ENCODE measurements at regions not wholly inside any gene's neighbourhood (a gene's known extent, or its start where the extent isn't known, plus 50 kb on each side); places are given as distances from the start of the nearest gene placed in this dataset.
"Not testable (repeated sequence)": the region's sequence is repeated elsewhere in the genome, so short reads cannot be mapped to it uniquely, and the experiment has no call there.

DNA sequence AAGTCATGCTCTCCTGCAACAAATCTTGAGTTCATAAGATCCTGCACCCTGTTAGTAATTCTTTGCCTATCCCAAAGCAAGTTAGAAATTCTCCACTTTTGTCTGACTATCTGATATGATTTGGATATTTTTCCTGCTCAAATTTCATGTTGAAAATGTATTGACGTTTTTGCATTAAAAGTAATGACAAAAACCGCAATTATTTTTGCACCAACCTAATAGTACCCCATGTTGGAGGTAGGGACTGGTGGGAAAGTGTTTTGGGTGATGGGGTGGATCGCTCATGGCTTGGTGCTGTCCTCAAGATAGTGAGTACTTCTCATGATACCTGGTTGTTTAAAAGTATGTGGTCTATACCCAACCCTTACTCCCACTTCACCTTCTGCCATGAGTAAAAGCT lies 713.4 kb downstream of the CDH18 start:
- no peak for DNase-seq

DNA sequence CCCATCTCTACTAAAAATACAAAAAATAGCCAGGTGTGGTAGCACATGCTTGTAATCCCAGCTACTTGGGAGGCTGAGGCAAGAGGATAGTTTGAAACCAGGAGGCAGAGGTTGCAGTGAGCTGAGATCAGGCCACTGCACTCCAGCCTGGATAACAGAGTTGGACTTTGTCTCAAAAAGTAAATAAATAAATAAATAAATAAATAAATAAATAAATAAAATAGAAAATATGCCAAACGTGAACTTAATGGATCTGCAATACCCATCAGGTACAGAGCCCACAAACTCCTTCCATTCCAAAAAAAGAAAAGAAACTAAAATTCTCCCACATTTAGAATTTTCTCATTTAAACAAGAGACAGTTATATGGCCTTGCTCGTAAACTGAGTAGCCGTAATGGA lies 702.7 kb downstream of the CDH18 start:
- no peak for DNase-seq

DNA sequence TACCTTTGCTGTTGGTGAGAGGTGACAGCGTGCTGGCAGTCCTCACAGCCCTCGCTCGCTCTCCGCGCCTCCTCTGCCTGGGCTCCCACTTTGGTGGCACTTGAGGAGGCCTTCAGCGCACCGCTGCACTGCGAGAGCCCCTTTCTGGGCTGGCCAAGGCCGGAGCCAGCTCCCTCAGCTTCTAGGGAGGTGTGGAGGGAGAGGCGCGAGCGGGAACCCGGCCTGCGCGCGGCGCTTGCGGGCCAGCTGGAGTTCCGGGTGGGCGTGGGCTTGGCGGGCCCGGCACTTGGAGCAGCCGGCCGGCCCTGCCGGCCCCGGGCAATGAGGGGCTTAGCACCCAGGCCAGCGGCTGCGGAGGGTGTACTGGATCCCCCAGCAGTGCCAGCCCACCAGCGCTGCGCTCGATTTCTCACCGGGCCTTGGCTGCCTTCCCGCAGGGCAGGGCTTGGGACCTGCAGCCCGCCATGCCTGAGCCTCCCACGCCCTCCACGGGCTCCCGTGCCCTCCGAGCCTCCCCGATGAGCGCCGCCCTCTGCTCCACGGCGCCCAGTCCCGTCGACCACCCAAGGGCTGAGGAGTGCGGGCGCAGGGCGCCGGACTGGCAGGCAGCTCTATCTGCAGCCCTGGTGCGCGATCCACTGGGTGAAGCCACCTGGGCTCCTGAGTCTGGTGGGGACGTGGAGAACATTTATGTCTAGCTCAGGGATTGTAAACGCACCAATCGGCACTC lies 700.3 kb downstream of the CDH18 start:
- not testable (repeated sequence) for DNase-seq

DNA sequence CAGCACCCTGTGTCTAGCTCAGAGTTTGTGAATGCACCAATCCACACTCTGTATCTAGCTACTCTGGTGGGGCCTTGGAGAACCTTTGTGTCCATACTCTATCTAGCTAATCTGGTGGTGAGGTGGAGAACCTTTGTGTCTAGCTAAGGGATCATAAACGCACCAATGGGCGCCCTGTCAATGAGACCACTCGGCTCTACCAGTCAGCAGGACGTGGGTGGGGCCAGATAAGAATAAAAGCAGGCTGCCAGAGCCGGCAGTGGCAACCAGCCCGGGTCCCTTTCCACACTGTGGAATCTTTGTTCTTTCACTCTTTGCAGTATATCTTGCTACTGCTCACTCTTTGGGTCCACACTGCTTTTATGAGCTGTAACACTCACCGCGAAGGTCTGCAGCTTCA lies 699.7 kb downstream of the CDH18 start:
- DNase-seq = not testable (repeated sequence)

DNA sequence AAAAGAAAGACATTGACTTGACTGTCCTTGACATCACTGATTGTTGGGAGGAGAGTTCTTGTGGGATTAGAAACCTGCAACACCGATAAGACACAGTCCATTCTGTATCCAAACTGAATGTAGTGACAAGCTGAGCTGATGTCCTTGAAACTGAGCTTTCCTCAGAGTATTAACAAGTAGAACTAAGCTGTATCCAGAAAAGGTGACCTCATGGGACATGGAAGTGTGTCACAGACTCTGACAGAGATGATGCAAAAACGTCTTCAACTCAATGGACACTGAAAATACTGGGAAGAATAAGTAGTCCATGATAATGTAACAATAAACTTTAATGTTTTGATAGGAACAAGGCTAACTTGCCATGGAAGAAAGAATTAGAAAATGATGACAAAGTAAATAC lies 690.1 kb downstream of the CDH18 start:
- DNase-seq = no peak

DNA sequence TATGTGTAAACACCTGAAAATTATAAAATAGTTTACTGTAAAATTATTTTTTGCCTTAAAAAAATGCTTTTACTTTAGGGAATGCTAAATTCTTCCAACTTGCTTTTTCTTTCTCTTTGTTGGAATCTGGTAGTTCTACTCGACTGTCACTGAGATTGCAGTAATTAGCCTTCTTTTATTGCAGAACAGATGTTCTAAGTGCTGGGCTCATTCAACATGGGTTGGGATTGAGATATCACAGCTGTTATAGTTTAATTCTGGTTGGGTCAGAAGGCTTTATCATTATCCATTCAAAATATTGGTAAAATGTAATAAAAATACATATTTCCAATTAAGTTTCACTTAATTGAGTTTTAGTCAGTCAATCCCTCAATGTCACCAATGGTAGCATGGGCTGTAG lies 686.7 kb downstream of the CDH18 start:
- no peak for DNase-seq

DNA sequence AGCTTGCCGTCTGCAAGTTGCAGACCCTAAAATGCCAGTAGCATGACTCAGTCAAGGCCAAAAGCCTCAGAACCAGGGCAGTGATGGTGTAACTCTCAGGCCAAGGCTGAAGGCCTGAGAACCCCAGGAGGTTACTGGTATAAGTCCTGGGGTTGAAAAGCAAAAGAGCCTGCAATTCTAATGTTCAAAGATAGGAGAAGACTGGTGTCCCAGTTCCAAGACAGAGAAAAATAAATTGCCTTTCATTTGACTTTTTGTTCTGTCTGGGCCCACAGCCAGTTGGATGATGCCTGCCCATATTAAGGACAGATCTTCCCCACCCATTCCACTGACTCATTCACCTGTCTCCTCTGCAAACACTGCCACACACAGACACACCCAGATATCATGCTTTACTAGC lies 673.2 kb downstream of the CDH18 start:
- no peak for DNase-seq

DNA sequence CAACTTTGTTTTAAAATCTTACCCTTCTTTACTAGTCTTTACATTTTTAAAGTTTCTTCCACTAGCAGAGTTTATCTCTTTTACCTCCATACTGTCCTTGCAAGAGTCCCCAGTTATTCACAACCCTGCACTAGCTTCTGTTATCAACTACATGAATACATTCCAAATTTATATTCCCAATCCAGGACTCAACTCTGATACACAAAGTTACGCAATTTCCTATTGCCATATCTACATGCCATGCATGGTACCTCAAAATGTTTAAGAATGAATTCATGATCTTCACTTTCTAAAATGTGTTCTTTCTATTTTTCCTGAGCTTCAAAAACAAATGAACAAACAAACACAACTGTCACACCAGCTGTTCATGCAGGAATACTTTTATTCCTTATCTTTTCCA lies 668.7 kb downstream of the CDH18 start:
- DNase-seq = no peak

DNA sequence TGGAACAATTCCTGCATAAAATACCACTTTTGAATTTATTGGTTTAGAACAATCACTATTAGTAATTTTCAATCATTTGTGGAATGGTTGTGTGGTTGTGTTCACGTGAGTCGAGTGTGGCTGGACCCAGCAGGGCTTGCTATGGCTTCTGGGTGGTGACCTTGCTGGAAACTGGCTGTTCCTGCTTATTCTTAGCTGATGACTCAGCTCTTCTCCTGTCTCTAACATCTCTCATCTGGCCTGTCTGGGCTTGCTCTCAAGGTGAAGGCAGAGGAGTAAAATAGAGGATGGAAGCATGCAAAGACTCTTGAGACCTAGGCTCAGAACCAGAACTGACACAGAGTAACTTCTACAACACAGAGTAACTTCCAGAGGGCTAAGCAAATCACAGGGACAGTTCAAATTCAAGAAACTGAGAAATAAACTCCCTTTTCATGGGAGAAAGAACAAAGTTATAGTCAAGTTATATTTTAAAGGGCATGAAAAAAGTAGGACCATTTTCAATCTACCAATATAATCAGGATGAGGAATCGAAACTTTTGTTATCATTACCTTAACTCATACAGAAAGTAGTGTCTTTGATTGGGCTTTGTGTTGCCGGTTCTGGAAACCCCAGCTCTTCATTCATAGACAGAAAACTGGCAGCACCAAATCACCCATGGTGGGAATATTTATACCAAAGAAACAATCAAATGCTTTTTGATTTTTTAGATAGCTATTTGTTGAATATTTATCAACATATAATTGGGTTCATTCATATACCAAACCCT lies 665.1 kb downstream of the CDH18 start:
- no peak for DNase-seq

DNA sequence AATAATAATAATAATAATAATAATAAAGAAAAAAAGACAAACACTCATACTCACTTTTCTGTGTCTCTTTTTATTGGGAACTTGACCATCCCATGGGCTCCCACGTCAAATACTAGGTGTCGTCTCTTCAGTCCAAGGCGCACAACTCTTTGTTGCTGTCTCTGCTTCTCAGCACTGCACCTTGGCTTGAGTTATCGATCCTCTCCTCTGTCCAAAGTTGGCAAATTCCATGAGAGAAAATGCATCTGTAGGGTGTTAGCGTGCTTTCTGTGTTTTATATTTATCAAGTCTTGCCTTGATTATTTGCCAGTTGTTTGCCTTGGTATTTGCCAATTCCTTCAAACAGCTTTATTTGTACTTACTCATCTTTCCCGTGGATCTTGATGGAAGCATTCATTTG lies 653.7 kb downstream of the CDH18 start:
- DNase-seq = no peak

DNA sequence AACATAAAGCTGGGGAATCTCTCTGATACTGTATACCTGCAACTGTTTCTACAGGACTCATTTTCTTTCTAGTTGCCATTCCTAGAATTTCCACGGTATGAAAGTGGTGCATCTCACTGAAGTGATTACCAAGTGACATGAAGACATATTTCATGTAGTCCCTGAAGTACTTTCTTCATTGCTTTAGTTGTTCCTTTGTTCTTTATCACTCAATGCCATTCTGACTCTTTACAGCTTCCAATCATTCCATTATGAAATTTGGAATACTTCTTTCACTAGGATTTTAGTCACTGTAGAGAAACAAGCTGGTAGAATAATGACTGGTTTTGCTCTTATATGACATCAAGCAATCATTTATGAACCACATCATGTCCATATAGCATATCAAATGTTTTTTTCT lies 645.1 kb downstream of the CDH18 start:
- no peak for DNase-seq

DNA sequence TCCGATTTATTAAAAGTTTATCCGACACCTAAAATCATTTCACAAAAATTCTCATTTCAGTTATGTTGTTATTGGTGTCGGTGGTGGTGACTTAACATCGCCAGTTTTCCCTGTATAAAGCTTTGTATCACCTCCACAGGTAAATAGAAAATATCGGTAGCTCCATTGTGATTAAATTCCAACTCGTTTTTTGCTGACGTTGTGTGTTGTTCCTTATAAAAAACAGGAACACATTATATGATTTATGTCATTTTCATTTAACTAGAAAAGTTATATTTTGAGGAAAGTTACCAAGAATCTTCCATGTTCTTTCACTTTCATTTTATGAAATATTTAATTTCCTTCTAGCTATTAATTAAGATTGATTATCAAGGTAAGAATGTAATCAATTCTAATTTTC lies 635.9 kb downstream of the CDH18 start:
- DNase-seq = no peak

DNA sequence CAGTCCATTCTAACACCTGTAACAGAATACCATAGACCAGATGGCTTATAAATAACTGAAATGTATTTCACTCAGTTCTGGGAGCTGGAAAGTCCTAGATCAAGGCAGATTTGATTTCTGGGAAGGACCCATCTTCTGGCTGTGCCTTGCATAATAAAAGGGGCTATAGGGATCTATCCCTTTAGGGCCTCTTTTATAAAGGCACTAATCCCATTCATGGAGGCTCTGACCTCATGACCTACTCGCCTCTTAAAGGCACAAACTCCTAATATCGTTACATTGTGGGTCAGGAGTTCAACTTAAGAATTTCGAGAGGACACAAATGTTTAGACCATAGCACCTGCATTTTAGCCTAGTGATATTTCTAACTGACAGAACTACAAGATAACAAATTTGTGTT lies 619.0 kb downstream of the CDH18 start:
- DNase-seq = no peak

DNA sequence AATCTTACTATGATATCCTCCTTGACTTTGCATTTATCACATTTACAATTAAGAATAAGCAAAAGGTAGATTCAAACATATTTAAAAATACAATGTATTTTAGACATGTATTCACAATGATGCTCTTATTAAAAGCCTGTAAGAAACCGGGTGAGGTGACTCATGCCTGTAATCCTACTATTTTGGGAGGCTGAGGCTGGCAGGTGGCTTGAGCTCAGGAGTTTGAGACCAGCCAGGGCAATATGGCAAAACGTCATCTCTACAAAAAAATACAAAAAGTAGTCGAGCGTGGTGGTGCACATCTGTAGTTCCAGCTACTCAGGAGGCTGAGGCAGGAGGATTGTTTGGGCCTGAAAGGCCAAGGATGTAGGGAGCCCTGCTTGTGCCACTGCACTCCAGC lies 618.4 kb downstream of the CDH18 start:
- DNase-seq = no peak

DNA sequence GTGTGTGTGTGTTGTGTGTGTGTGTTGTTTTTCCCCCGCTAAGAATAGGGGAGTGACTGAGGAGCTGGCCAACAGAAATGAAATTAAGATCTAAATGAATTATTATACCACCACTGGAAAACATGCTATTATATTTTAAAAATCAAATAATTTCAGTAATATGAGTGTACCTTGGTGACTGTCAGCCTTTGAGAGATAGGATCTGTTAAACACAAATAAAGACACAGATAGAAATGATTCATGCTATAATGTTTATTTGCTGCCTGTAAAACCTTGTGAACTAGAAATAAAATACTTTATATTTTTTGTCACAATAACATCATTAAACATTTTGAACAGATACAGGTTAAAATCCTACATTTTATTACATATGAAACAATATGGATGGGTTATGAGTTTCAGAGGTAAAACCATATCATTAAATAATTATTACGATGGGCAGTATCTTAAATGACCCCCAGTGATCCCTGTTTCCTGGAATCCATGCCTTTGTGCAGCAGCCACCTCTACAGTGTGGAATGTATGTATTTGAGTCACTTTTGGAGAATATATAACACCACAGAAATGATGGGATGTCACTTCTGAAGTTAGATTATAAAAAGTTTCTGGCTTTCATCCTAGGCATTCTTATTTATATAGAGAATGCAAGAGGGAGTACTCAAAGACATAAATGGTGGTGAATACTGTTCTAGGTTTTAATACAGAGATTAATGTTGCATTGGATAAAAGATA lies 617.2 kb downstream of the CDH18 start:
- no peak for DNase-seq

DNA sequence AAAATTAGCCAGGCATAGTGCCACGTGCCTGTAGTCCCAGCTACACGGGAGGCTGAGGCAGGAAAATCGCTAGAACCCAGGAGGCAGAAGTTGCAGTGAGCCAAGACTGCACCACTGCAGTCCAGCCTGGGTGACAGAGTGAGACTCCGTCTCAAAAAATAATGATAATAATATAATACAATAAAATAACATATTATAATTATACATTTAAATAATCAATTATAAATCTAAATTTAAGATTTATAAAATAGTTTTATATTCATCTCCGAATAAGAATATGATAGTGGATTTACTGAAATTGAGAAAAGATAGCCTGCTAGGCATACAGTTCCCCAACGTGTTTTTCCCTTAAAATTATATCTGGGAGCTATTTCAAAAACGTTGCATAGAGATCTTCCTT lies 599.6 kb downstream of the CDH18 start:
- no peak for DNase-seq

DNA sequence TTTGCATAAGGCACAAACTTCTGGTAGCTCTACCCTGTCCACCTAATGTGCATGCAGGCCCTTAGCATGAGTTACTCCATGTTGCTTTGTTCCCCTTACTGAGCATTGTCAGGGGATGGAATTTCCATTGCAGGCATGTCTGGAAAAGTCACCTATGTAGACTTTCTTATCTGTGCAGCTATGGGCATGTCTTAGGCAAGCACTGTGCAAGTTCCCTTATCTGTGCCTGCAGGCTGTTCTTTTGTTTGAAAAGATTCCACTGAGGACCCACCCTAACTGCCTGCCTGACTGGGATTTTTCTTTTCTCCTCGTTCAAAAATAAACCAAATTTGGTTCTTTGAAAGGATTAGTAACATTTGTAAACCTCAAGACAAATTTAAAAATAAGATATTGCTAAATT lies 587.0 kb downstream of the CDH18 start:
- no peak for DNase-seq

DNA sequence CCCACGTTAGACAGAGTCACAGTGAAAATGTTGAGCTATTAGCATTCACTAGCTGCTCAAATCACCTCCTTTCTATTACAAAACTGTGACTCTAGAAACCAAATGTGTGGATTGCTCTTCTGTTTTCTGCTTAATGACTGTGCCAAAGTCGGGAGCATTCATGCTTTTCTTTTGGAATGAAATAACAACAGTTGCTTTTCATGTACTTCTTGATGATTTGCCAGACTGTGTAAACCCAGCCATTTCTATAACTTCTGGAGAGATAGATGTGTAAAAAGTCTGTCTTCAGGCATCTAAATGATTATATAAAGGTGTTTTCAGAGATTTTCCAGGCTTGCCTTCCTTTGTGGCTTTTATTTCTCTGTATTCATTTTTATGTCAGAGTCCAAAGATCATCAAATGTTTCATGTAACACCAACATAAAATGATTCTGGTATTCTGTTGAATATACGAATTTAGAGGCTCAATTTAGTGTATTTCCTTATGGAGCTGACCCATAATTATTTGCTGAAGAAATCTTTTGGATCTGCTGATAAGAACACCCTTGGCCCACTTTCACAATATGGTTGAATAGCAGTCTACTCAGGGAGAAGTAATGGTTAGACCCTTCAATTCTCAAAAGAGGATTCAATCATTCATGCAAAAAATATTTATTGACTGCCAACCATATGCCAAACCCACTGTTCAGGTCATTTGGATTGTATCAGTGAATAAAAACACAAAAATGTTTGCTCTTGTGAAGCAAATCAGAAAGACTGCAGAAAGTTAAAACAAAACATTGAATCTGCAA lies 581.2 kb downstream of the CDH18 start:
- DNase-seq = no peak

DNA sequence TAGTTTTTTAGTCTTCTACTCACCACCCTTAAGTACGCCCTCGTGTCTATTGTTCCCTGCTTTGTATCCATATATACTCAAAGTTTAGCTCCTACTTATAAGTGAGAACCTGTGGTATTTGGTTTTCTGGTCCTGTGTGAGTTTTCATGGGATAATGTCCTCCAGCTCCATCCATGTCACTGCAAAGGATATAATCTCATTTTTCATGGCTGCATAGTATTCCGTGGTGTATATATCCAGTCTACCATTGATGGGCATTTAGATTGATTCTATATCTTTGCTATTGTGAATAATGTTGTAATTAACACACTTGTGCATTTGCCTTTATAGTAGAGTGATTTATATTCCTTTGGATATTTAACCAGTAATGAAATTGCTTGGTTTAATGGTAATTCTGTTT lies 579.9 kb downstream of the CDH18 start:
- no peak for DNase-seq

DNA sequence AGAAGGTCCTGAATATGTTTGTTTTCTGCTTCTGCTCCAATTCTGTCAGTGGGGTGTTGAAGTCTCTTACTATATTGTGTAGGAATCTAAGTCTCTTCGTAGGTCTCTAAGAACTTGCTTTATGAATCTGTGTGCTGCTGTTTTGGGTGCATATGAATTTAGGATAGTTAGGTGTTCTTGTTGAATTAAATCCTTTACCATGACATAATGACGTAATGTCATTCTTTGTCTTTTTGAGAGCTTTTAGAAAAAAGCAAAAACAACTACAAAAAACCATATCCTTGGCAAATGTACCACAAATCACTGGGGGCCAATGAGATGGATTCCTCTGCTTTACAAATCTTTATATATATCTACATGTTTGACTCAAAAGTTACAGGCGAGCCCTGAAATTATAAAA lies 576.1 kb downstream of the CDH18 start:
- no peak for DNase-seq

Measured in hematopoietic multipotent progenitor cell treated with erythropoietin and hydrocortisone succinate and interleukin-3 and kit ligand, for 6 days (in vitro differentiated cells).